Psoas muscle (tissue), 7 donors: ENCODE measurements at regions not wholly inside any gene's neighbourhood (a gene's known extent, or its start where the extent isn't known, plus 50 kb on each side); places are given as distances from the start of the nearest gene placed in this dataset.

ENCODE experiments used
- ATAC-seq, 4 donors: fragments of 200-7000 bp; cut with Tn5 transposase; one replicate each; pipeline ENCODE4 v1.9.1; 2020; ENCODE audit warnings: moderate library complexity in 3 of 4, mild to moderate bottlenecking in 2 of 4
- DNase-seq, 2 donors: peaks; one replicate each; pipeline ENCODE4 v3.0.0-alpha.2; 2020
- H3K27ac ChIP-seq: fragments of 200-600 bp; one replicate; pipeline ENCODE4 v1.8.0; 2022
- H3K27me3 ChIP-seq, 3 donors: fragments of 200-600 bp in 1 of 3; one replicate each; pipeline versions ENCODE4 v1.6.1 to v1.8.0; 2013 to 2022; ENCODE audit warnings: low read length in 2 of 3, mild to moderate bottlenecking in 2 of 3, moderate library complexity in 1 of 3; ENCODE audit not compliant: insufficient read depth in 3 of 3
- H3K36me3 ChIP-seq, 2 donors: fragments of 200-600 bp in 1 of 2; one replicate each; pipeline versions ENCODE4 v1.6.1 to v1.8.0; 2013 to 2022; ENCODE audit warnings: low read depth in 1 of 2, mild to moderate bottlenecking in 1 of 2, moderate library complexity in 1 of 2; ENCODE audit not compliant: insufficient read depth in 1 of 2
- H3K4me1 ChIP-seq: fragments of 200-600 bp; one replicate; pipeline ENCODE4 v1.8.0; 2022
- H3K4me3 ChIP-seq: fragments of 200-600 bp; one replicate; pipeline ENCODE4 v1.8.0; 2022; ENCODE audit warnings: mild to moderate bottlenecking
- H3K9me3 ChIP-seq: fragments of 200-600 bp; one replicate; pipeline ENCODE4 v1.8.0; 2022
- CTCF ChIP-seq: fragments of 200-600 bp; IDR thresholded peaks from one replicate; pipeline ENCODE4 v1.8.0; 2022; ENCODE audit warnings: antibody characterized with exemption
- WGBS, 3 donors: extraction: QIAGEN DNeasy Blood & Tissue Kit; methylation state at CpG; one replicate each; pipeline versions ENCODE4 v1.1.6 to v1.1.7; 2013; 5-methylcytosine and 5-hydroxymethylcytosine counted together
- intact Hi-C, 2 donors: fragments of 100-400 bp; cut with DNase I; formaldehyde crosslinking; loops; one replicate each; pipeline versions ENCODE4 v1.11.0 to v1.14.2; 2022
- donor health status: healthy with polysubstance abuse.
- donor health status: DM: no; HTN: no; CAD: no; lungs with moderate emphysema.
- donor health status: Bipolar disorder and iron deficiency.
- donor health status: healthy.
- donor health status: DM: yes; HTN: yes; CAD: no.
- donor health status: DM: no; HTN: no; CAD: no.
- donor health status: DM: yes; HTN: yes; CAD: no.

- TF ChIP-seq CTCF = no peak
- no peak overlapping the region for H3K27ac ChIP-seq
- ATAC-seq (no peak), DNase-seq (no peak)
- H3K27me3 ChIP-seq = no peaks in the 10 kb centered on the region
- no peaks in the 10 kb centered on the region for H3K36me3 ChIP-seq
- no peaks in the 10 kb centered on the region for H3K4me1 ChIP-seq
- intact Hi-C loops = no loop called here
- H3K4me3 ChIP-seq = no peak overlapping the region
- H3K9me3 ChIP-seq = no peaks in the 10 kb centered on the region
Observed at GRCh38 chr13:75153834-75154233, 328.1 kb downstream of the TBC1D4 start.

- DNase-seq = no peak
- no peaks in the 10 kb centered on the region for H3K9me3 ChIP-seq
- H3K27me3 ChIP-seq = no peaks in the 10 kb centered on the region
- H3K27ac ChIP-seq = no peak overlapping the region
- intact Hi-C loops = no loop called here
- 55 to 71% (median 62%) methylated on average over 4 of the region's 4 CpGs for WGBS, 3 donors
- no peak for TF ChIP-seq CTCF
- H3K4me1 ChIP-seq = no peaks in the 10 kb centered on the region
- no peak overlapping the region for H3K4me3 ChIP-seq
- no peak for ATAC-seq
- H3K36me3 ChIP-seq = no peaks in the 10 kb centered on the region
Observed at GRCh38 chr13:75153386-75153785, 328.6 kb downstream of the TBC1D4 start.

- no peak for TF ChIP-seq CTCF
- DNase-seq (no peak), ATAC-seq (no peak)
- Histone ChIP-seq H3K36me3 (no peaks in the 10 kb centered on the region), H3K27me3 (no peaks in the 10 kb centered on the region), H3K27ac (no peak overlapping the region), H3K9me3 (no peaks in the 10 kb centered on the region), H3K4me3 (no peak overlapping the region), H3K4me1 (no peaks in the 10 kb centered on the region)
- intact Hi-C loops = no loop called here
- 50 to 73% (median 62%) methylated on average over 3 of the region's 3 CpGs for WGBS, 3 donors
Observed at GRCh38 chr13:75151081-75151643, 330.8 kb downstream of the TBC1D4 start.

DNA sequence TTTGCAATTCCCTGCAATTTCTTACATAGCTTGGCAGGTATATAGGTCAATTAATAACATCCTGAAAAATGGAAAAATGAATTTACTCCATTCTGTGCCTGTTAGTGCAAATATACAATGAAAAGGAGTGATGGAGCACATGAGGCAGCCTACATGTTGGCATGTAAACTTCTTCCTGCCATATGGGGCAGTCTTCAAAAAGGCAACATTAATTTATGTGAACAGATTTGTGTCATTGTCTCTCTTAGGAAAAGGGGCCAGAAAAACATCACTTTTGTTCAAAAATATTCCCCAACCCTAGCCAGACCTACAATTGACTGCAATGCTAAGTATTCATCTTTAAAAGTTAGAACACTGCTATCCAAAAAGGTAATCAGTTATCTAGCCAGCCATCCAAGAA, 332.2 kb downstream of the TBC1D4 start:
- H3K4me1 ChIP-seq = no peaks in the 10 kb centered on the region
- no peak overlapping the region for H3K27ac ChIP-seq
- DNase-seq (no peak), ATAC-seq (no peak)
- H3K9me3 ChIP-seq = no peaks in the 10 kb centered on the region
- no peaks in the 10 kb centered on the region for H3K36me3 ChIP-seq
- TF ChIP-seq CTCF = no peak
- no peaks in the 10 kb centered on the region for H3K27me3 ChIP-seq
- intact Hi-C loops = no loop called here
- no peak overlapping the region for H3K4me3 ChIP-seq

- no peak for ATAC-seq
- WGBS, 3 donors = 66 to 78% (median 67%) methylated on average over 5 of the region's 5 CpGs
- H3K4me3 ChIP-seq = no peak overlapping the region
- intact Hi-C loops = no loop called here
- H3K36me3 ChIP-seq = no peaks in the 10 kb centered on the region
- no peaks in the 10 kb centered on the region for H3K4me1 ChIP-seq
- no peaks in the 10 kb centered on the region for H3K27me3 ChIP-seq
- no peak overlapping the region for H3K27ac ChIP-seq
- no peak for TF ChIP-seq CTCF
- H3K9me3 ChIP-seq = no peaks in the 10 kb centered on the region
- no peak for DNase-seq
Observed at GRCh38 chr13:75147946-75148345, 334.0 kb downstream of the TBC1D4 start.
